IPS DF 19.7 (cell line): ENCODE measurements at regions not wholly inside any gene's neighbourhood (a gene's known extent, or its start where the extent isn't known, plus 50 kb on each side); places are given as distances from the start of the nearest gene placed in this dataset.
"Not testable (repeated sequence)": the region's sequence is repeated elsewhere in the genome, so short reads cannot be mapped to it uniquely, and the experiment has no call there.

Source experiments
- DNase-seq: peaks from one replicate; pipeline ENCODE4 v3.0.0-alpha.2; 2013; ENCODE audit warnings: low read depth, low spot score

- no peak for DNase-seq
Observed at GRCh38 chr6:132142768-132143167, 191.6 kb upstream of the CCN2 start.

- DNase-seq, result no peak
Observed at GRCh38 chr6:132142308-132142707, 191.1 kb upstream of the CCN2 start.

GRCh38 chr6:132140189-132140588, 189.0 kb upstream of the CCN2 start:
- no peak for DNase-seq

DNA sequence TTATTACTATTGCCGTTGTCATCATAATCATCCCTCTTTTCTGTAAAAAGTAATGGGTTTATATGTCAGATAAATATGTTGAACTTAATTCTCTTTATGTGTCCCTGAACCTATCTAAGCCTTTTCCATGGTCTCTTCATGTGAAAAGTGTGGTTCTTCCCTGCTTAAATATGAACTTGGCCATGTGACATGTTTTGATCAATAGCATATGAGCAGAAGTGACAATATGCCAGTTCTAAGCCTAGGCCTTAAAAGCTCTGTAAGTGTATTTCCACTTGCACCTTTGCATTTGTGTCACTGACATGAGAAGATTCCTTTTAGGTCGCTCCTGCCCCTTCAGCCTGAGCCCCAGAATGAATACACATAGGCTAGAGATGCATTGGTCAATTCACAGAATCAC, 188.4 kb upstream of the CCN2 start:
- no peak for DNase-seq

- DNase-seq, result no peak
Observed at GRCh38 chr6:132136981-132137380, 185.8 kb upstream of the CCN2 start.

- no peak for DNase-seq
Observed at GRCh38 chr6:132135409-132135808, 184.2 kb upstream of the CCN2 start.

DNA sequence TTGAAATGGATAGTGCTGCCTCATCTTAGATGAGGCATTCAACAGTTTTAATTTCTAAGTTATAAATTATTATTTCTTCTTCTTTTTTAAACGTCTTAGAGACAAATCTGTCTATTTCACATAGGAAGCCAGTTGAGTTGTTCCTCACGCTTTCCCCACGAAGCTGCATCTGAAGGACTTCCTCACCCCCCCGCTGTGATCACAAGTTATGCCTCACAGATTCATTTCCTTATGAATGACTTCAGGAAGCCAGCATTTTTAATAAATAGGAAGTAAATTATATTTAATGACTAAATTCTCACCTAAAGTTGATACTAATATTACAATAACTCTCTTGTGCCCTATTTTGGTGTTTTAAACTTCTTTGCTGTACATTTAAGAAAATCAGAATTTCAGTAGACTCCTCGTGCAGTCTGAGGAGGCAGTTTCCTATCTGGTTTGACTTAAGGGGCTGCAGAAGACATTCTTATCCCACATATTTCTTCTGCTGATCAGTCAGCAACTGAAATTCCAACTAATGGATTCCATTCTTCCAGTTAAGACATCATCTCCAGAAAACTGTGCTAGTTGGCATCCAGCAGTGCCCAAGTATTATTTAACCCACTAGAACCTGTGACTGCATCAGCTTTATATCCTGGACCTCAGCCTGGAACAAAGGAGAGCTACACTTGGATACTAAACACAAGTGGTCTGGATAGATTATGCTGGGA, 182.7 kb upstream of the CCN2 start:
- DNase-seq, result no peak

GRCh38 chr6:132132924-132133639, 181.9 kb upstream of the CCN2 start:
- DNase-seq, result no peak

DNA sequence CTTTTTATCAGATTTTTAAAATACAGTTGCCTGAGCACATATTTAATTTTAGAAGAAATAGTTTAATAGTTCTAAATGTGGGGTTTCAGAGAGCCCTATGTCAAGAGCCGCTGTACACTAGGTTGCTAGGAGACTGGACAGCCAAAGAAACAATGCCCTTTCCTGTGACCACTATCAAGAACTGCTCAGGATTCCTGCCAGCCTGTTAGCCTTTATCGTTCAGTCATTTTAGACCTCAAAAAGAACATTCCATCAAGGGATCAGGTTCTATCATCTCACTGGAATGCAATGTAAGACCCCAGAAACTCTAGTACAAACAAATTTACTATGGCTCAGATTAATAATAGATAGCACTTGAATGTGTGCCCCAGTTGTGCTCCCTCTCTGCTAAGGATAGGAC, 181.2 kb upstream of the CCN2 start:
- no peak for DNase-seq

GRCh38 chr6:132131758-132132157, 180.6 kb upstream of the CCN2 start:
- DNase-seq, result no peak

- no peak for DNase-seq
Observed at GRCh38 chr6:132131351-132131750, 180.2 kb upstream of the CCN2 start.

DNA sequence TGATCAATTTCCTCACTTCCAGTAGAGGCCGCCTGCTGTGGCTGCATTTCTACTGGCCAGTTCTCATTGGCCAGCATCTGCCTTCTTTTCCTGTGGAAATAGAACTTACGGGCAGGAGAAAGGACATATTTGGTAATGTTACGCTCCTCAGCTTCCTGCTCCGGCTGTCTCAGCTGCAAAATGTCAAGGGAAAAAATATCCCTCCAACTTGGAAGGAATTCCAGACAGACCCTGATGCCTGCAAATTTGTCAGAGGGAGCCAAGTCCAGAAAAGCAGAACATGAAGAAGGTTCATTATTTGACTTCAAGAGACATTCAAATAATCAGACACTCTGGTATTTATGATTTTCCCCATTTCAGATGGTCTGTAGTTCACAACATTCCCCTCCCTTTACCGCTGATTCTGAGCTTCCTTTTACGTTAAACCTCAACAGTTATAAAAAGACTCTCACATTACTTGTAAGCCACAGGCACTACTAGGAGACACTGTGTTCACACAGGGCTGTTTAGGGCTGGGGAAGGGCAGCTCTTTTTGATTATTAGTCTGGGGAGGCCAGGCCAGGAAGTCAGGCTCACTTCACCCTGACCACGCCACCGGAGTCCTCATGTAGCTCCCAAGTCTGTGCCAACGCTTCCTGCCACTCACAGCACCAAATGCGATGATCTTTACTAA, 179.6 kb upstream of the CCN2 start:
- no peak for DNase-seq

DNA sequence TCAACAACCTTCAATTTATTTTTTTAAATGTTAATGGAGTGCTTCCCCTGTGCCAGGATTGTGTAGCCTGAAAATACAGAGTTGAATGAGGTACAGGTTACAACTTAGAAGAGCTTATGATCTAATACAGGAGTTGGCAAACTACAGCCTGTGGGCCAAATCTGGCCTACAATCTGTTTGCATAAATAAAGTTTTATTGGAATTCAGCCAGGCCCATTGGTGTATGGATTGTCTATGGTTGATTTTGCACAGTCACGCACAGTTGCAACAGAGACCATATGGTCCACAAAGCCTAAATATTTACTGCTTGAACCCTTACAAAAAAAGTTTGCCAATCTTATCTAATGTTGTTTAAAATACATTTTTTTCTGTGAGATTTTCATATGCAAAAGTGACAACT, 177.3 kb upstream of the CCN2 start:
- no peak for DNase-seq

- no peak for DNase-seq
Observed at GRCh38 chr6:132126150-132126549, 175.0 kb upstream of the CCN2 start.

GRCh38 chr6:132122871-132123270, 171.7 kb upstream of the CCN2 start:
- DNase-seq, result no peak

DNA sequence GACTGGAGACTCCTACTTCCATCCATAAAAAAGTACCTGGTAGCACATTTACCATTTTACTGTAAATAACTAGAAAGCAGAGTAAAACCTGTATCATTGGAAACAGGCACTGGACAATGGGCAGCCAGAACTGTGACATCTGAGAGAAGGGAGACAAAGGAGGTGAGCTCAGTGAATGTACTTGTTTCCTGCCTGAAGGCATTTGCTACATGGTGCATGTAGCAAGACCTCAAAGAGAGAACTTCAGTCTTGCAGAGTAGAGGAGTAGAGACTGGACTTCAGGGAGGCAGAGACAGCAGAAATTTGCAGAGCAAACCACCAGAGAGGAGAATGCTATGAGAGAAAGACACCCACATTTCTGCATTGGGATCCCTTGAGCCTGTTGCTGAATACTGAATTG, 171.0 kb upstream of the CCN2 start:
- no peak for DNase-seq

DNA sequence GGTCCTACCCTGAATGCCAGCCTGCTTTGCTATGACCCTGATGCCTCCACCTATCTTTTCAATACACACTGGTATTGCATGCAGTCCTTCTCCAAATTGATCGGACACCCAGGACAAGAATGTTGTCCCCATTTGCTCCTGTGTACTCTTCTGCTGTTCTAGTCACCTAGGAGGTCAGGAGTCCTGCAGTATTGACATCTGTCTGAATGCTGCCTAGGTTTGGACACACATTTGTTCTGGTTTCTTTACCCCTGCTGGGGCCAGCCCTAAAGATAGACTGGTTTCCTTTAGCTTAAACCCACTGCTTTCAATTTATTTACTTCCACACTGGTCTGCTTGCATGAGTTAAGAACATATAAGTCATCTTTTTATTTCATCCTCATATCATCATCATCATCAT, 167.0 kb upstream of the CCN2 start:
- no peak for DNase-seq

- DNase-seq, result no peak
Observed at GRCh38 chr6:132115714-132116366, 164.7 kb upstream of the CCN2 start.

- DNase-seq, result no peak
Observed at GRCh38 chr6:132114201-132114825, 163.1 kb upstream of the CCN2 start.

DNA sequence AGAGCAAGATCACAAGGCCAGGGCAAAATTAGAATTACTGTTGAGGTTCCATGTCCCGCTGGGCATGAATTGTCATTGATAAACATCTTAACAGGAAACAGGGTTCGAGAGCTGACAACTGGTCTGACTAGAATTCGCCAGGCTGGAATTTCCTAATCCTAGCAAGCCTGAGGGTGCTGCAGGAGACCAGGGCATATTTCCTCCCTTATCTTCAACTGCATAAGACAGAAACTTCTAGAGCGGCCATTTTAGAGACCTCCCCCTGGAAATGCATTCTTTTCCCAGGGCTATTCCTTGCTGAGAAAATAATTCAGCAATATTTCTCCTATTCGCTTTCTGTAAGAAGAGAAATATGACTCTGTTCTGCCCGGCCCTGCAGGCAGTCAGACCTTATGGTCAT, 158.6 kb upstream of the CCN2 start:
- not testable (repeated sequence) for DNase-seq

DNA sequence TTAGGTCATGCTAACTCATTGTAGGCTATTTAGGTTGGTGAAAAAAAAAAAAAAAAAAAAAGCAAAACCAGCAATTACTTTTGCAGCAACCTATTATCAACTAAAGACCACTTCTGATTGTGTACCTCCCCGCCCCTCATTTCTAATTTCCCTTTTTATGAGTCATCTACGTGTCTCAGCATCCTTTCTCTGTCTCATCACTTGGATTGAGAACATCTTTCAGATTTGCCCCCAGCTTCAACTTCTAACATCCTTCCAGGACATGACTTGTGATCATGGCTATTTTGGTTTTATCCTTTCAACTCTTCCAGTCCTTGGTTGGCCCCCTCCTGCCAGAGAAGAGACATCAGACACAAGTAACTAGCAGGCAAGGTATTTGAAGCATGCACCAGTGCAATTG, 156.7 kb upstream of the CCN2 start:
- DNase-seq, result no peak

DNA sequence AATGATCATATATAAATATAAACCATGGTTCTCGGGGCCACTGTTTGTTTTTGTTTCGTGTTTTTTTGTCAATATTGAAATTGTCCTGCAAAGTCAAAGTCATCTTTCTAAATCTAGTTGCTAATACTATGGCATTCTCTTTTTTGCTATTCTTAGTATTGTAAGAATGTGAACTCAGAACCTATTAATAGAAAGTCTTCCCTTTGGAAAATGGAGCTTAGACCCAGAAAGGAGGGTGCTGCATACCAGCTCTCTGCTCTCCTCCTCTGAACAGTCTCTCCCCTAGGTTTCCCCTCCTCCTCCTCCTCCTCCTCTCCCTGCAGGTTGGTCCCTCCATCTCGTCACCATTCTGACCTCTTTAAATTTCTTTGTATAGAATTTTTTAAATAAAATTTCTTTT, 150.4 kb upstream of the CCN2 start:
- no peak for DNase-seq
